Stimulated activated naive CD4-positive, alpha-beta T cell treated with Interleukin-2 at 50 U/mL for 16 hours (primary cell): ENCODE measurements at regions not wholly inside any gene's neighbourhood (a gene's known extent, or its start where the extent isn't known, plus 50 kb on each side); places are given as distances from the start of the nearest gene placed in this dataset.
"Not testable (repeated sequence)": the region's sequence is repeated elsewhere in the genome, so short reads cannot be mapped to it uniquely, and the experiment has no call there.

ENCODE experiments used
- DNase-seq: peaks from one replicate; lab custom pipeline; 2025; lab: John Stamatoyannopoulos, UW

DNA sequence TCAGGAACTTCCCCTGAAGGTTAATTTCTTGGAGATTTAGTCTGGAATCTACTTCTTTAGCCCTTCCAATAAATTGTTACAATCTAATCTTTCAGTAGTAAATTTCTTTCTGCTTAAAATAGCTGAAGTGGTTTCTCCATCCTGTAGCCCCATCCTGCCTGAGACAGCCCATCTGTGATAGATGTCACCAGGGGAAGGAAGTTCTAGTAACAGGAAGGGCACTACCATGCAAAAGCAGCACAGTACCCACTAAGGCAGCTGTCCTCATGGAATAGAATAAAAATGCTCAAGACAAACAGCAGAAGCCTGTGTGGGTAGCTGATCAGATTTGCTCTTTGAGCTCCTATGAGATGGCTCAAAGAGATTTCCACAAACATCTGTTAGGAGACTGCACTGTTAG, 1036.5 kb downstream of the SLITRK5 start:
- no peak for DNase-seq

DNA sequence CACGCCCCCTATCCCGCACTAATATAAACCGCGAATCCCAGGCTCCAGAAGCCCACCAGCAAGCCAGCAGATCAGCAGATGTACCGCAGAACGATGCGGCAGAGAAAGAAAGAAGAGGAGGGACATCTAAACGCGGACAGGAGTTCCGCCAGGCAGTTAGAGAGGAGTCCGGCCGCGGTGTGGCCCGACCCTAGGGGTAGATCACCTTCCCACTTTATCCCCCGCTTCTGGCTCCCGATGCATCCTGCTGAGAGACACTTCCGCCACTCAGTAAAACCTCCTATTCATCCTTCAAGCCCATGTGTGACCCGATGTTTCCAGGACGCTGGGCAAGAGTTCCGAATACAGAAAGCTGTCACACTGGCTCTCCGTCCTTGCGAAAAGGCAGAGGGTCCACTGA, 1046.8 kb downstream of the SLITRK5 start:
- DNase-seq: no peak

DNA sequence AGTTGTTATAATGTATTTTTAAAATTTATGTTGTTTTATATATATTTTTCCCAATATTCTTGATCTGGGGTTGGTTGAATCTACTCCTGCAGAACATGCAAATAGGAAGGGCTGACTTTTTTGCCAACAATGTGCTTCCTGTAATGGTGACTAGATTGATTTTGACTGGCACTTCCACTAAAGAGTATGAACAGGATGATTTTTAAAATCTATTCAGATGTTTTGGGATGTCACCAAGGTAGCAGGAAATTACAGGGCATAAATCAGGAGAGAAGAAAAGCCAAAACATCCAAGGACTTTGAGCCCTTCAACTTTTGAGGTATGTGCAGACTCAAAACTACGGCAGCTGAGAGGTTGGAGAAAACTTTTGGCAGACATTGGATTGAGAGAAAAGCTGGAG, 1047.6 kb downstream of the SLITRK5 start:
- no peak for DNase-seq

DNA sequence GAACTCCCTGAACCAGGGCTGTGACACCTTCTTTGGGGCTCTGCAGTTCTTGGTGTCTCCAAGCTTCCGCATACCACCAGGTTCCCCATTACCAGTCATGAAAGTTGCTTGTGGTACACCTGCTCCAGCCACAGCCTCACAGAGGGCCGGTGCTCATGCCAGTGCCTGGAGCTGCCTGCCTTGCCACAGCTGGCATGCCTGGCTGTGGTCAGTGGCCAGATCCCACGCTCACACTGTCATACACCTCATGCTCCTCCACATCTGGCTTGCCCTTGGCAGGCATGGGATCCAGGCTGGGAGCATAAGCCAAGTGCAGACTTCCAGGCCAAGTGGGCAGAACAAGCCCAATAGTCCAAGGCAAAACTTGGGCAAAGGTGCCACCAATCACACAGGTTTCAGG, 1054.9 kb downstream of the SLITRK5 start:
- DNase-seq: no peak

DNA sequence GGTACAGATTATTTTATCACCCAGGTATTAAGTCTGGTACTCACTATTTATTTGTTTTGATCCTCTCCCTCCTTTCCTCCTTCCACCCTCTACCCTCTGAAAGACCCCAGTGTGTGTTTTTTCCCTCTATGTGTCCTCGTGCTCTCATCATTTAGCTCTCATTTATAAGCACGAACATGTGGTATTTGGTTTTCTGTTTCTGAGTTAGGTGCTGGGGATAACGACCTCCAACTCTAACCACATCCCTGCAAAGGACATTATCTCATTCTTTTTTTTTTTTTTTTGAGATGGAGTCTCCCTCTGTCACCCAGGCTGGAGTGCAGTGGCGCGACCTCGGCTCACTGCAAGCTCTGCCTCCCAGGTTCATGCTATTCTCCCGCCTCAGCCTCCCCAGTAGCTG, 1056.1 kb downstream of the SLITRK5 start:
- not testable (repeated sequence) for DNase-seq

DNA sequence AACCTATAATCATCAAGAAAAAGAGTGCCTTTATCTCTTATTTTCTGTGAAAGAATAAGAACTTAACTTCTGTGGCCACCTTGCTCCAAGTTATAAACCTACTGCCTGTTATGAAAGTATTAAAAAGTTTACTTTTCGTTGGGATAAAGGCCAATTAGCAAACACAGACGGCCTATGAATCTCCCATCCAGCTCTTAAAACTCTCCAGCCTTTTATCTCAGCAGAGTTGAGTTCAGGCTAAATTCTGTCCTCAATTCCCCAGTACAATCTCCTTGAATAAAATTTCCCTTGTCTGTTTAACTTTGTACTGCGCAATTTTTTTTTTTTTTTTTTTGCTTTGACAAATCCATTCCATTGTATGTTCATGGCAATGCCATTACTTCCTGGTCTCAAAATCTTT, 1058.4 kb downstream of the SLITRK5 start:
- DNase-seq: no peak

DNA sequence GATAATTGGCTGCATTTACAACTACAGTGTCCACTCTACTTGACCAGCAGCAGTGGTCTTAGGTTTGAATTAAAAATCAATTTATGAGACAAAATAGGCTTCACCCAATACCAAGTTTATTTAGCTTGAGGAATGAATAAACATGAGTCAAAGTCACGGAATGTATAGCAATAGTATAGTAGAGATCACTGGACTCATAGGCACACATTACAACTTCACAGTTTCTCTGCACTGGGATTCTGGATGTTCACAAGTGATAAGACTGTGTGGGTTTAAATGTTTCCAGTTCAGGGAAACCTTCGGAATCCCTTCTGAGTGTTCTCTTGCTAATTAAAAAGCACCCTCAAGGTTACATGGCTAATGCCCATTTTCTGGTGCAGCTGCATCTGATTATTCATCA, 1064.9 kb downstream of the SLITRK5 start:
- DNase-seq: no peak

DNA sequence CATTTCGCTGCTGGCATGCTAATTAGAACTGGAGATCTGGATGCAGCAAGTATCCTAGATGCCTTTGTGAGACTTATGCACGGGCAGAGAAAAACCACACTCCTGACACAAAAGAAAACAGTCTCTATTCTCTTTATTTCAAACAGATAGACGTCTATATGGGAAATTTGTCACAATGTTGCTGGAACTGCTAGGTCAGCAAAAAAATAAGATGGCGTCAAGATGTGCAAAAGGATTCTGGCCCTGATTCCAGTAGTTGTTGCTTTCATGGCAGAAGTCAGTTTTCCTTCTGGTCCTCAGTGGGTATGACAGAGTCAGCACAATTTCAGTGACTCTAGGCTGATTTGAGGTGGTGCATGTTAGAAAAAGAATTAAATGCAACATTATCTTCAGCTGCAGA, 1068.0 kb downstream of the SLITRK5 start:
- no peak for DNase-seq

DNA sequence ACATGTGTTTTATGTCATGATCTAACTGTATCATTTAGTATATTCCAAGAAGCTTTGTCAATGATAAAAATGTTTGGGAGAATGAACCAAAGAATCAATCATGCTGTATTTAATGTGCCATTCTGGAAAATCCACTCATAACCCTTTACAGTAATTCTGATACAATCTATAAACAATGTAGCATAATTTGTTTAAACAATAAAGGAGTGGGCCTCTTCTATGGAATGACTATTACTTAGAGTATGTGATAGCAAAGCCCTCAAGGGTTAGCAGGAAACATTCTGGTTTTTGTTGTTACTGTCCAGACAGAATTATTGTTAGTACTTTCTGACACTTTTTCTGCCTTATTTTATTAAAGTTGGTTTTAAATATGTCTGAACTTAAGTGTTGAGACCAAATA, 1073.1 kb downstream of the SLITRK5 start:
- no peak for DNase-seq

DNA sequence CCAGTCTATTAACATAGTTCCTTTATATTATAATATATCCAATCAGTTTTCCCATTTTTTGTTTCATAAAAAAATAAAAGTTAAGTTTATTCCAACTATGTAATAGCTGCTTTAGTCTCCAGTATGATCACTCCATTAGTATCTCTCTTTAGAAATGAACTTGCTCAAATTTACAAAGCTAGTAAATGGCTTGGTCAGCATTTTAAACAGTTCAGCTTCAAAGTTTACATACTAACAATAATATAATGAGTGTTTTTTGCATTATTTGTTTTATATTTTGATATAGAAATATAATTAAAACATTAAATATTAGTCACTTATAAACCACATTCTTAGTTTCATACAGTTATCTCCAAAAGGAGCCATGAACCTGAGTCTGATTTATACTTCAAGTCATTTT, 1073.8 kb downstream of the SLITRK5 start:
- no peak for DNase-seq

DNA sequence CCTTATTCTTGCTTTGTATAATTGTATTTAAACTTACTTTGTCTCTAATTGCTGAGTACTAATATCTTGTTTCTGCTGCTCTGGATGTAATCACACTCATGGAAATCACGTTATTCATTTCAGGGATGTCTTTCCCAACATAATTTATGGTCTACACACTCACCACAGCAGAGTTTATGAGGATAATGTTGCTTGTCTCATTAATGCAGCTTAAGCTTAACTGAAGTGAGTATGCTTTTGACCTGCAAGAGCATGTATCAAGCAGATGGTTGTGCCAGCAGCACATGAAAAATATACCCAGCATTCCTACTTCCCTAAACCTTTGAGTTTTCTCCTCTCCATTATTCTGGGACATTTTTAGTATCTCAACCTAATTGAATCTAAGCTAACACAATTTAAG, 1080.9 kb downstream of the SLITRK5 start:
- no peak for DNase-seq

DNA sequence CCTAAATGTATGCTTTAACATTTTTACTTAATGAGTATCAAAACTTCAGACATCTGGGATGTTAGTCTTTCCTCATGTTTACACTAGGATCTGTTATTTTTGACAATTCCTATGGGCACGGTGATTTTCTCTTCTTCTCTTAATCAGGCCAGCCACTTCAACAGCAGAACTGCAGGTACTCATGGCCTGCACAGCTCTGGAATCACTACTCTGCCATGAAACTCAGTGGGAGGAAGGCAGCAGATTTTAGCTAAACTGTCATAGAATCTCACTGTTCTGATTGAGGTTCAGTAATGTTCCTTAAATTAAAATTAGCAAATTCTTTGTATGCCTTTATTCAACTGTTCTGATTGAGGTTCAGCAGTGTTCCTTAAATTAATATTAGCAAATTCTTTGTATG, 1083.0 kb downstream of the SLITRK5 start:
- no peak for DNase-seq

DNA sequence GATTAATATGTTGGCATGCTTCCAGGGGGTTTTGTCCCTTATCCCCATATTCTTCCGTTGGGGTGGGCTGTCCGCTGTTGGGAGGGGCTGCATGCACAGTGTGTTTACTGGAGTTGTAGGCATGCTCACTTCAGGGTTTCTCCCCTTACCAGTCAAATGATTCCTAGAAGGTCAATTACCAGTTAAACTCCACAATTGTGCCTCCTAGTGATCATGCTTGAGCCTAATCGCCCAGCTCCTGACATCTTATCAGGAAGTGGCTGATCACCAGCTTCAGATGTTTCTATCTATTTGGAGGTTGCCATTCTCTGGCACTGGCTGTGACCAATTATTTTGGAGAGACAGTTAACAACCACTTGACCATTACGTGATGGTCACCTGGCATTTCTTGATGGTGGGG, 1090.0 kb downstream of the SLITRK5 start:
- DNase-seq: no peak

DNA sequence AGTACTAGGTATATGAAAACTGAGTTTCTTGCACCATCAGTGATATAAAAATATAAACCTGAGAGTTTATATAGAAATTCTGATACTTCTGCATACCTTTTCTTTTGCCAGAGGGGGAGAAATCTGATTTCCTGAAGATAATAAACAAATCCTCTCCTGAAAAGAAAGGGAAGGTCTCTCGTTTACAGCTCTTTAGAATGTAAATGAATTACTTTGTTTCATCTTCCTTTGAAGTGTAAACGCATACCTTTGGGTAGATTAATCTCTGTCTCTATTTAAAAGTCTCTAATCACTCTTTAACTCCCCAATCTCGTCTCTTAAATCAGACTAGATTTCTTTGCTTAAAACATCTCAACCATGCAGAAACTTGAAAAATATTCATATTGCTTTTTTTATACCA, 1092.9 kb downstream of the SLITRK5 start:
- DNase-seq: no peak

DNA sequence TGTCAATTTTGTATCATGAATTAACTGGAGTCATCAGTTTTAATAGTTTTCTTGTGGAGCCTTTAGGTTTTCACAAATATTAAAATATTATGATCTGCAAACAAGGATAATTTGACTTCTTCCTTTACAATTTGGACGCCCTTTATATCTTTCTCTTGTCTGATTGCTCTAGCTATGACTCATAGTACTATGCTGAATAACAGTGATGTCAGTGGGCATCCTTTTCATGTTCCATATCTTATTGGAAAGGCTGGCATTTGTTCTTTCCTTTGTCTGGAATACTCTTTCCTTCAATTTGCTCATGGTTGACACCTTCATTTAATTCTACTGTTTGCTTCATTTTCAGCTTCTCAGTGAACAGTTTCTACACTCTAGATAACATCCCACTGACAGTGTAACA, 1129.3 kb downstream of the SLITRK5 start:
- no peak for DNase-seq

DNA sequence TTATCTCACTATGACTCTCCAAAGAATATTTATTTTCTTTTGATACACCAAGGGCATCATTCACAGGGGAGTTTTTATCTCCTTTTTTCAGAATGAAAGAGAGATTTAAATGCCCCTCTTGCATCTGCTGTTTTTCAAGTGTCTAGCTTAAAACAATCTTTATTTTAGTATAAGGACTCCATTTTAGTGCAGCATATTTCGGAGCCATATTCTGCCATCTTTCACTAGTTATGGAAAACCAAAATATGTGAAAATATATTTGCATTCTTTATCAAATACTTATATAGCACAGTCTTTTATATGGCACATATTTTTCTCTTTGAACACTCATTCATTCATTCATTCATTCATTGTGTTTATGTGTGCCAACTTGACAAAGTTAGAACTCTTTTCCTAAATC, 1130.2 kb downstream of the SLITRK5 start:
- DNase-seq: no peak

DNA sequence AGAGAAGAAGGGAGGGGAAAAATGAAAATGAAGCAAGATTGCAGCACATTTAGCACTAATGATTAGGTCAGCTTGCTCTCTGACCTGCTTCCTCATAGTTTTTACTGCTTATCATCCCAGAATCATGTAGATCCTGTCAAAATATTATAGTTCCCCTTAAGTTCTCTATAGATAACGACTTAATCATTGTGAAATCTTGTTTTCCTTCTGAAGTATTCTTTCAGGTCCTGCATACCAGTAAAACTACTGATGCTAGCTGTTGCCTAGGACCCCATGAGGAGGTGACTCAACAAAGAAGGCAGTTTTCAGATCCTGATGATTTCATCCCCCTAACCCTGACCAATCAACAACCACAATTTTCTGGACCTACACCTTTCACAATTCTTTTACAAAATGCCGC, 1131.7 kb downstream of the SLITRK5 start:
- DNase-seq: no peak

DNA sequence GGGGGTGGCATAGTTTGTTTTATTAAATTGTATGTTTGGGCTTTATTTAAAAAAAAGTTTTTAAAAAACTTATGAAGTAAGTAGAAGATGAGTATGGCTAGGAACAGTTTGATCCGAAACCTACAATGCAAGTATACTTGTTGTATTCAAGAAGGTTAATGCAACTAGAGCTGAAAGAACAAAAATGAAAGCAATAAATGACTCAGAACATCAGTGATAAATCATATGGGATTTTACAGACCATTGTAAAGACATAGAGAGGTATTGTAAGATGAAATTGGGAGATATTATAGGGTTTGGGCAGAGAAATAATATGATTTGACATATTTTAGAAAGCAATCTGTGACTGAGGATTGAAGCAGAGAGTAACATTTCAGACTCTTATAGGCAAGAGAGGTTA, 1135.3 kb downstream of the SLITRK5 start:
- DNase-seq: no peak

DNA sequence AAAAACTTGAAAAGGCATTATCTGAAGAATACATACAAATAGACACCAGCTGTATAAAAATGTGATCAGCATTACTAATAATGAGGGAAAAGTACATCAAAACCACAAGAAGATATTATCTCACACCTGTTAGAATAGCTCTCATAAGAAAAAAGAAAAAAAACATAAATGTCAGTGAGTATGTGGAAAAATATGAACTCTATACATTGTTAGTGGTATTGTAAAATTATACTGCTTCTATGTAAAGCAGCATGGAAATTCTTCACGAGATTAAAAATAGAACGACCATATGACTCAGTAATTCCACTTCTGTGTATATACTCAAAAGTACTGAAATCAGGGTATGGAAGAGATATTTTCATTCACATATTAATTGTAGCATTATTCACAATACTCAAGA, 1146.4 kb downstream of the SLITRK5 start:
- DNase-seq: no peak

DNA sequence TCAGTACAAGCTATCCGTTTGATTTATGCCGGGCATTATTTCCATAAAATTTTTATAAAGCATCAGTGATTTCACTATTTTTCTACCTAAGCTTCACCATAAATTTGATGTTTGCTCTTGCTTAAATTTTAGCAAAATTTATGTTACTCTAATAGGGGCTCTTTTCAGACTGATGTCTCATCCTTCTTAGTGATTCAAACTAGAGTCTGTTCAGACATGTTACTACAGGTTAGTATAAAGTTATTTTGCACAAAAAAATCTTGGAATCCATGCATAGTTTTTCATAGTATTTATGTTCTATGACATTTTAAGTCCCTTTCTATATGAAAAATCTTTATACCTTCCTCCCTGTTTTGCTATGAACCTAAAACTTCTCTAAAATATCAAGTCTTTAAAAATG, 1151.9 kb downstream of the SLITRK5 start:
- no peak for DNase-seq

DNA sequence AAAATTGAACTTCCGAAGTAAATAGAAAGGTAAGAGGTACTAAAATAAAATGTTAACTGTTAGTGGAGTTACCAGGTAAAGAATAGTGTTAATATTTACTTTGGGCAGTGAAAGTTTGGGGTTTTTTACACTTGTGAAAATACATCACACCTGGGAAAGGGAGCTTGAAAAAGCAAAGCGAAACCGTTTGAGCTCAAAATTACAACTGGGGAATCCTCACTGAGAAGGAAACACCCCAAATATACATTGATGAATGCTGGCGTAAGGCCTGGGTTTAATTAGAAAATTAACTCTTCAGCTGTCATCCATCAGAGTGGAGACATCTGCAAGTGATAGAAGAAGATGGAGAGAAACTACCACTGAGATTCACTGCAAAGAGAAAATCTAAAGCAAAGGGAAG, 1153.0 kb downstream of the SLITRK5 start:
- no peak for DNase-seq

DNA sequence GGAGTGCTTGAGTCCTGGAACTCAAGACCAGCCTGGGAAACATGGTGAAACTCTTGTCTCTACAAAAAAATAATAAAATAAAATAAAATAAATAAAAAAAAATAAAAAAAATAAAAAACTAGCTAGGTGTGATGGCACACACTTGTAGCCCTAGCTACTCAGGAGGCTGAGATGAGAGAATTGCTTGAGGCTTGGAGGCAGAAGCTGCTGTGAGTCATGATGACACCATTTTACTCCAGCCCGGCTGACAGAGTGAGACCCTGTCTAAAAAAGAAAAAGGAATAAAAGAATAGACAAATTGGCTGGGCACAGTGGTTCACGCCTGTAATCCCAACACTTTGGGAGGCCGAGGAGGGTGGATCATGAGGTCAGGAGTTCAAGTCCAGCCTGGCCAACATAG, 1168.9 kb downstream of the SLITRK5 start:
- no peak for DNase-seq

DNA sequence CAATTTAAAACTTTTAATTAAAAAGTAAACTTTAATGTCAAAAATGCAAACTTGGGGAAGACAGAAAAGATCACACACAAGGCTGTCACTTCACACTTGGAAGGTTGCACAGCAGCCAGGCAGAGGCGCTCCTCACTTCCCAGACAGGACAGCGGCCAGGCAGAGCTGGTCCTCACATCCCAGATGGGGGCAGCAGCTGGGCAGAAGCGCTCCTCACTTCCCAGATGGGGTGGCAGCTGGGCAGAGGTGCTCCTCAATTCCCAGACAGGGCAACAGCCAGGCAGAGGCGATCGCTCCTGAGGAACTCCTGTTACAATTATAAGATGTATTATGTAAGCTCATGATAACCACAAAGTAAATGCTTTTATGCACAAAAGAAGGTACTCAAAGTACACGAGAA, 1181.1 kb downstream of the SLITRK5 start:
- DNase-seq: not testable (repeated sequence)

DNA sequence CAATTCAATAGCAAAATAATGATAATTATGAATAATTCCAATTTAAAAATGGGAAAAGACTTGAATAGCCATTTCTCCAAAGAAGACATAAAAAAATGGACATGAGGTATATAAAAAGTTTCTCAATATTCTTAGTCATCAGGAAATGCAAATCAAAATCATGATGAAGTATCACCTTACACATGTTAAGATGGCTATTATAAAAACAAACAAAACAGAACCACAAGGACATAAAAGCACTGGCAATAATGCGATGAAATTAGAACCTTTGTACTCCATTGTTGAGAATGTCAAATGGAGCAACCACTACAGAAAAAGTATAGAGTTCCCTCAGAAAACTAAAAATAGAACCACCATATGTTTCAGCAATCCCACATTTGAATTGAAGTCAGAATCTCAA, 1186.1 kb downstream of the SLITRK5 start:
- DNase-seq: no peak

DNA sequence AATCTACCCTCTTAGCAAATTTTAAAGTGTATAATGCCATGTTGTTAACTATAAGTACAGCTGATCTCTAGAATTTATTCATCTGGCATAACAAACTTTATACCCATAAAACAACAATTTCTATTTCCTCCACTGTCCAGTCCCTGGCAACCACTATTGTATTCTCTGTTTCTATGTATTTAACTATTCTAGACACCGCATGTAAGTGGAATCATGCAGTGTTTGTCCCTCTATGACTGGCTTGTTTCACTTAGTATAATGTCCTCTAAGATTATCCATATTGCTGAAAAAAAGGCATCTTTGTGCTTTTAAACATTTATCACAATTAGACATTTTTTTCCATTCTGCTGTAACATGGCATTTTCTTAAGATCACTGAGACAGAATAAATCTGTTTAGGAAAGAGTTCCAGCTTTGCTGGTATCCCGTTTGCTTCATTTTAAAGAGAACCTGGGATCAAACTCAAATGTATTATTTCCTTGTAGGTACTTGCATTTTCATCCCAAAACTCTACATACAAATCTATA, 1191.0 kb downstream of the SLITRK5 start:
- no peak for DNase-seq
